IPS DF 6.9 (cell line): ENCODE measurements at regions not wholly inside any gene's neighbourhood (a gene's known extent, or its start where the extent isn't known, plus 50 kb on each side); places are given as distances from the start of the nearest gene placed in this dataset.

Experiments used
- DNase-seq: peaks from one replicate; pipeline ENCODE4 v3.0.0-alpha.2; 2013; ENCODE audit warnings: low read depth, low spot score
- H3K27ac ChIP-seq: one replicate; pipeline ENCODE4 v1.5.1; 2013; ENCODE audit warnings: low read length, control low read depth
- H3K27me3 ChIP-seq: 2 replicates; pipeline ENCODE4 v1.6.1; 2013; ENCODE audit warnings: mild to moderate bottlenecking, low read length; ENCODE audit not compliant: control insufficient read depth, insufficient read depth
- H3K36me3 ChIP-seq: 2 replicates; pipeline ENCODE4 v1.6.1; 2013; ENCODE audit warnings: low read length; ENCODE audit not compliant: control insufficient read depth, insufficient read depth
- H3K4me1 ChIP-seq: 2 replicates; pipeline ENCODE4 v1.6.1; 2013; ENCODE audit warnings: low read length; ENCODE audit not compliant: control insufficient read depth, insufficient read depth
- H3K4me3 ChIP-seq: 2 replicates; pipeline ENCODE4 v1.5.1; 2013; ENCODE audit warnings: mild to moderate bottlenecking, low read length
- H3K9me3 ChIP-seq: 2 replicates; pipeline ENCODE4 v1.6.1; 2013; ENCODE audit warnings: low read length, inconsistent platforms; ENCODE audit not compliant: control insufficient read depth, insufficient read depth
- WGBS: extraction: QIAGEN DNeasy Blood & Tissue Kit; methylation state at CpG from one replicate; pipeline ENCODE4 v1.1.7; 2013; ENCODE audit warnings: mixed read lengths, missing lambda C conversion rate; ENCODE audit not compliant: insufficient read length, insufficient coverage; 5-methylcytosine and 5-hydroxymethylcytosine counted together

GRCh38 chr11:41920374-41920773, 460.9 kb upstream of the LRRC4C start:
- Histone ChIP-seq H3K27me3 (no peaks in the 10 kb centered on the region), H3K4me1 (no peaks in the 10 kb centered on the region), H3K4me3 (no peak overlapping the region), H3K9me3 (no peaks in the 10 kb centered on the region), H3K36me3 (no peaks in the 10 kb centered on the region), H3K27ac (no peak overlapping the region)
- DNase-seq: no peak
- WGBS: no CpG with 5 or more reads among the region's 2 CpGs

- H3K4me3 ChIP-seq: no peak overlapping the region
- WGBS: no CpG with 5 or more reads among the region's 2 CpGs
- no peaks in the 10 kb centered on the region for H3K4me1 ChIP-seq
- no peaks in the 10 kb centered on the region for H3K9me3 ChIP-seq
- DNase-seq: no peak
- H3K27ac ChIP-seq: no peak overlapping the region
- H3K27me3 ChIP-seq: no peaks in the 10 kb centered on the region
- H3K36me3 ChIP-seq: no peaks in the 10 kb centered on the region
These were observed 462.4 kb upstream of the LRRC4C start for GRCh38 chr11:41921746-41922390.

- H3K27me3 ChIP-seq: no peaks in the 10 kb centered on the region
- H3K9me3 ChIP-seq: no peaks in the 10 kb centered on the region
- WGBS: no CpG with 5 or more reads among the region's 4 CpGs
- no peak for DNase-seq
- no peak overlapping the region for H3K4me3 ChIP-seq
- no peak overlapping the region for H3K27ac ChIP-seq
- no peaks in the 10 kb centered on the region for H3K36me3 ChIP-seq
- H3K4me1 ChIP-seq: no peaks in the 10 kb centered on the region
These were observed 466.9 kb upstream of the LRRC4C start for GRCh38 chr11:41926339-41926738.

GRCh38 chr11:41935241-41935640, 475.8 kb upstream of the LRRC4C start:
- no peak for DNase-seq
- Histone ChIP-seq H3K4me3 (no peak overlapping the region), H3K9me3 (no peaks in the 10 kb centered on the region), H3K36me3 (no peaks in the 10 kb centered on the region), H3K4me1 (peaks cover 1% of the 10 kb centered on the region; the same call in 1 of the 2 replicates), H3K27ac (no peak overlapping the region), H3K27me3 (no peaks in the 10 kb centered on the region)
- WGBS: no CpG with 5 or more reads among the region's 1 CpG

GRCh38 chr11:41935795-41936194, 476.3 kb upstream of the LRRC4C start:
- no peak for DNase-seq
- WGBS: no CpG with 5 or more reads among the region's 1 CpG
- no peaks in the 10 kb centered on the region for H3K27me3 ChIP-seq
- no peak overlapping the region for H3K4me3 ChIP-seq
- H3K4me1 ChIP-seq: peaks cover 1% of the 10 kb centered on the region; the same call in 1 of the 2 replicates
- H3K9me3 ChIP-seq: no peaks in the 10 kb centered on the region
- no peaks in the 10 kb centered on the region for H3K36me3 ChIP-seq
- no peak overlapping the region for H3K27ac ChIP-seq

- H3K9me3 ChIP-seq: no peaks in the 10 kb centered on the region
- H3K4me1 ChIP-seq: no peaks in the 10 kb centered on the region
- WGBS: no CpG with 5 or more reads among the region's 3 CpGs
- no peaks in the 10 kb centered on the region for H3K36me3 ChIP-seq
- no peak for DNase-seq
- no peak overlapping the region for H3K4me3 ChIP-seq
- no peak overlapping the region for H3K27ac ChIP-seq
- no peaks in the 10 kb centered on the region for H3K27me3 ChIP-seq
These were observed 484.2 kb upstream of the LRRC4C start for GRCh38 chr11:41943656-41944055.

- Histone ChIP-seq H3K9me3 (no peaks in the 10 kb centered on the region), H3K36me3 (no peaks in the 10 kb centered on the region), H3K27ac (no peak overlapping the region), H3K4me3 (no peak overlapping the region), H3K27me3 (no peaks in the 10 kb centered on the region), H3K4me1 (no peaks in the 10 kb centered on the region)
- no CpG with 5 or more reads among the region's 12 CpGs for WGBS
- DNase-seq: no peak
These were observed 487.9 kb upstream of the LRRC4C start for GRCh38 chr11:41947392-41947791.

GRCh38 chr11:41950470-41951143, 491.2 kb upstream of the LRRC4C start:
- H3K9me3 ChIP-seq: no peaks in the 10 kb centered on the region
- H3K36me3 ChIP-seq: no peaks in the 10 kb centered on the region
- DNase-seq: no peak
- no peaks in the 10 kb centered on the region for H3K4me1 ChIP-seq
- H3K4me3 ChIP-seq: no peak overlapping the region
- no peaks in the 10 kb centered on the region for H3K27me3 ChIP-seq
- WGBS: no CpG with 5 or more reads among the region's 4 CpGs
- H3K27ac ChIP-seq: no peak overlapping the region

GRCh38 chr11:41954034-41954433, 494.6 kb upstream of the LRRC4C start:
- no peaks in the 10 kb centered on the region; the same call in 1 of the 2 replicates for H3K4me1 ChIP-seq
- no peaks in the 10 kb centered on the region for H3K9me3 ChIP-seq
- no peaks in the 10 kb centered on the region for H3K36me3 ChIP-seq
- H3K27me3 ChIP-seq: no peaks in the 10 kb centered on the region
- H3K4me3 ChIP-seq: no peak overlapping the region
- no peak for DNase-seq
- H3K27ac ChIP-seq: no peak overlapping the region

- DNase-seq: no peak
- no peaks in the 10 kb centered on the region for H3K9me3 ChIP-seq
- H3K36me3 ChIP-seq: no peaks in the 10 kb centered on the region
- no peak overlapping the region for H3K27ac ChIP-seq
- no peaks in the 10 kb centered on the region; the same call in 1 of the 2 replicates for H3K4me1 ChIP-seq
- no CpG with 5 or more reads among the region's 2 CpGs for WGBS
- no peak overlapping the region for H3K4me3 ChIP-seq
- H3K27me3 ChIP-seq: no peaks in the 10 kb centered on the region
These were observed 495.6 kb upstream of the LRRC4C start for GRCh38 chr11:41955066-41955465.
